CD4-positive, CD25-positive, alpha-beta regulatory T cell (primary cell): ENCODE measurements at regions not wholly inside any gene's neighbourhood (a gene's known extent, or its start where the extent isn't known, plus 50 kb on each side); places are given as distances from the start of the nearest gene placed in this dataset.

Experiments
- ATAC-seq, 2 donors: fragments of 150-1000 bp; cut with Tn5 transposase; one replicate each; pipeline ENCODE4 v1.10.0; 2021; ENCODE audit warnings: low read depth in 2 of 2, moderate number of reproducible peaks in 2 of 2, moderate library complexity in 1 of 2
- DNase-seq, 3 donors: peaks; one replicate each; pipeline versions ENCODE4 v3.0.0 to v3.0.0-alpha.2; 2012 to 2022; ENCODE audit warnings: mixed read lengths in 1 of 3
- H3K27ac ChIP-seq: one replicate; pipeline ENCODE4 v1.7.0; 2013; ENCODE audit warnings: mild to moderate bottlenecking, low read length; ENCODE audit not compliant: insufficient read depth, poor library complexity, severe bottlenecking
- H3K27me3 ChIP-seq: one replicate; pipeline ENCODE4 v1.7.0; 2013; ENCODE audit warnings: low read length; ENCODE audit not compliant: control insufficient read depth, insufficient read depth
- H3K36me3 ChIP-seq: one replicate; pipeline ENCODE4 v1.7.0; 2013; ENCODE audit warnings: mild to moderate bottlenecking, low read length, moderate library complexity; ENCODE audit not compliant: control insufficient read depth, insufficient read depth
- H3K4me1 ChIP-seq: 2 replicates; pipeline ENCODE4 v1.7.0; 2013; ENCODE audit warnings: mild to moderate bottlenecking, low read length; ENCODE audit not compliant: insufficient read depth, control insufficient read depth, poor library complexity, severe bottlenecking
- H3K4me3 ChIP-seq: one replicate; pipeline ENCODE4 v1.7.0; 2013; ENCODE audit warnings: low read depth, mild to moderate bottlenecking, low read length, moderate library complexity
- H3K9me3 ChIP-seq, 2 experiments: 1 replicate in 1 of 2; 2 replicates in 1 of 2; pipeline ENCODE4 v1.7.0; 2013; ENCODE audit warnings: low read length in 2 of 2, mild to moderate bottlenecking in 1 of 2, moderate library complexity in 1 of 2; ENCODE audit not compliant: control insufficient read depth in 2 of 2
- H3K27ac Mint-ChIP-seq, 3 donors: one replicate each; pipeline ENCODE4 v1.8.0; 2020 to 2022; ENCODE audit warnings: mild to moderate bottlenecking in 3 of 3, mixed read lengths in 3 of 3, moderate library complexity in 2 of 3
- H3K27me3 Mint-ChIP-seq: one replicate; pipeline ENCODE4 v1.8.0; 2022; ENCODE audit warnings: mild to moderate bottlenecking, mixed read lengths
- H3K36me3 Mint-ChIP-seq: one replicate; pipeline ENCODE4 v1.8.0; 2020; ENCODE audit warnings: mixed read lengths
- H3K4me1 Mint-ChIP-seq, 4 donors: one replicate each; pipeline ENCODE4 v1.8.0; 2020 to 2022; ENCODE audit warnings: mixed read lengths in 4 of 4, mild to moderate bottlenecking in 1 of 4
- H3K4me3 Mint-ChIP-seq, 4 donors: one replicate each; pipeline ENCODE4 v1.8.0; 2020 to 2022; ENCODE audit warnings: mild to moderate bottlenecking in 4 of 4, mixed read lengths in 4 of 4, moderate library complexity in 3 of 4
- H3K9me3 Mint-ChIP-seq, 7 donors: one replicate each; pipeline ENCODE4 v1.8.0; 2020 to 2022; ENCODE audit warnings: mixed read lengths in 7 of 7, mild to moderate bottlenecking in 3 of 7, moderate library complexity in 2 of 7

DNA sequence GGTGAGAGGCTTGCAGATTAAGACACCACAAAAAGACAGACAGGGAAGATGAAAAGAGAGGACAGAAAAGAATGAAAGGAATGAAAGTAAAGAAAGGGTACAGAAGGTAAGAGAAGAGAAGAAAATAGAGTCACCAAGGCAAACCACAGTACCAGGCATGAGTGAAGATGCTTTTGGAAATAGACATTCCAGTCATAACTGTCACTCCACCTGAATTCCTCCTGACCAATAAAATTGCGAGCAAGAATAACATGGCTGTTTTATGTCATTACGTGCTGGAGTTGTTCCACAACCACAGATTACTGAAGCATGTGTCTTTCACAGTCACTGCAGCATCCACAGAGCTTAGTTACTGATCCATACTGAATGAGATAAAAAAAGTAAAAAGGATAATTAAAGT is 864.9 kb upstream of the SLIT2 start:
- H3K36me3 Mint-ChIP-seq = no peaks in the 10 kb centered on the region
- H3K27me3 Mint-ChIP-seq = no peaks in the 10 kb centered on the region
- H3K36me3 ChIP-seq = no peaks in the 10 kb centered on the region
- H3K27ac ChIP-seq = no peak overlapping the region
- H3K27ac Mint-ChIP-seq = no peak overlapping the region
- no peak for DNase-seq
- no peaks in the 10 kb centered on the region for H3K9me3 ChIP-seq
- peaks cover 0 to 5% (median 0%) of the 10 kb centered on the region in 4 donors for H3K4me1 Mint-ChIP-seq
- no peak overlapping the region for H3K4me3 ChIP-seq
- H3K4me3 Mint-ChIP-seq = no peak overlapping the region
- no peaks in the 10 kb centered on the region for H3K27me3 ChIP-seq
- no peak for ATAC-seq
- no peaks in the 10 kb centered on the region for H3K4me1 ChIP-seq
- peaks cover 0 to 46% (median 9%) of the 10 kb centered on the region in 7 donors for H3K9me3 Mint-ChIP-seq

DNA sequence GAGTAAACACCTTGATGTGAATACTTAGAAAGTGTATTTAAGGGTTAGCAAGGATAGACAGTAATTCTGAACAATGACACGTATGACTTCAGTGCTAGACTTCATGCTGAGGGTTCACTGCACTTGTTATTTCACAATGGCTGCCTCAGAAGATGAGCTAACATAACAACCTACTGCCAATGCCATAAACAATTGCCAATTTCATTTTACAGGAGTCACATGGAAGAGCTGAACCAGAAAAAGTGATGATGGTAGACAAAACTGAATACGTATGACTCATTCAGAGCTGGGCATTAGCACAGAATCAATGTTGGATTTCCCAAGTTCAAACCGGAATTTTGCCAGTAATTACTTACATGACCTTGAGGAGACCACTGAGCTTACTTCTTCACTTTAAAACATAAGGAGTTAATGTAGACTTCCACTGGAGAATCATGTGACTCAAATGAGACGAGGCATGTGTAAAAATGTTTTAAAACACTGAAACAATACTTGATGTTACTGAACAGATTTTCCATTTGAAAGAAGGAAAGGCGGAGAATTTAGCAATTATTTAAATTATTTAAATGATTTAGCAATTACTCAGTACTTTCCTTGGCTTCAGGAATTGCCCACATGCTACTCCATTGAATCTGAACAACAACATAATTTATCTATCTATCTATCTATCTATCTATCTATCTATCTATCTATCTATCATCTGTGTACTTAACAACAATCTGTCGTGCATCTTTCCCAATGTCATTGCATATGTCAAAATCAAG is 868.5 kb upstream of the SLIT2 start:
- no peaks in the 10 kb centered on the region for H3K9me3 ChIP-seq
- no peak for DNase-seq
- Mint-ChIP-seq H3K4me1 (no peaks in the 10 kb centered on the region), H3K4me3 (no peak overlapping the region), H3K36me3 (no peaks in the 10 kb centered on the region), H3K27ac (no peak overlapping the region), H3K27me3 (no peaks in the 10 kb centered on the region), H3K9me3 (peaks cover 3 to 39% (median 8%) of the 10 kb centered on the region in 7 donors)
- H3K27me3 ChIP-seq = no peaks in the 10 kb centered on the region
- no peak for ATAC-seq
- no peaks in the 10 kb centered on the region for H3K4me1 ChIP-seq
- H3K36me3 ChIP-seq = no peaks in the 10 kb centered on the region
- no peak overlapping the region for H3K4me3 ChIP-seq
- H3K27ac ChIP-seq = no peak overlapping the region

DNA sequence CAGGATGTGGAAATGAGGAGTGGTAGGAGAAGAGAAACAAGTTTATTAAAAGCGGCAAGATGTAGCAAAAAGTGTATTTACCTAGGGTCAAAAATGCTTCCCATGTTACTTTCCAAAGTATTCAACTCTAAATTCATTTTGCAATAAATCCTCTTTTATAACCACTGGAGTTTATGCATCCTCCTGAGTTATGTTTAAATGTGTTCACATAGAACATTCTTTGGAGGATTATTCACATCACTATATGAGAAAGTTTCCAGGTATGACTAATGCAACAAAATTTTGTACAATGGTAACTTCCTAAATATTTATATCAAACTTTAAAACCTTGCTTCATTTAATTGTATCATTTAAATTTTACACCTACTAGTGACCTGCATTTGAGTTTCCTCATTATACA is 870.6 kb upstream of the SLIT2 start:
- Histone ChIP-seq H3K27ac (no peak overlapping the region), H3K9me3 (no peaks in the 10 kb centered on the region), H3K36me3 (no peaks in the 10 kb centered on the region), H3K27me3 (no peaks in the 10 kb centered on the region), H3K4me3 (no peak overlapping the region), H3K4me1 (no peaks in the 10 kb centered on the region)
- H3K36me3 Mint-ChIP-seq = no peaks in the 10 kb centered on the region
- peaks cover 3 to 37% (median 8%) of the 10 kb centered on the region in 7 donors for H3K9me3 Mint-ChIP-seq
- H3K4me1 Mint-ChIP-seq = no peaks in the 10 kb centered on the region
- no peak for DNase-seq
- H3K27me3 Mint-ChIP-seq = no peaks in the 10 kb centered on the region
- no peak overlapping the region for H3K4me3 Mint-ChIP-seq
- H3K27ac Mint-ChIP-seq = no peak overlapping the region
- ATAC-seq = no peak

DNA sequence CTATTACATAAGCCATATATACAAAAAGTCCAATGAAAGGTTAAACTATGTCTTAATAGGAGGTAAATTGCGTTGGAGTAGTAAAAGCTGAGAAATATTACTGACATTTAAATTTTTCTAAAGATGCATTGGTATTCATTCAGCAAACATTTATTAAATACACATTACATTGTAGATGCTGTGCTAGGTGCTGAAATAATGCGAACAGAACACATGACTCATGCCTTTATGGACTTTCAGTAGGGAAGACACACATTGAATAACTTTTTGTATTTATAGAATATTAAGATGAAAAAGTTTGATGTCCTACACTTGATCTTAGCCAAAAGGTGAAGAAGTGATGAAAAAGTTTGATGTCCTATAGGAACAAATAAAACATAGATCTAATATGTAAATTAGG is 871.1 kb upstream of the SLIT2 start:
- ATAC-seq (no peak), DNase-seq (no peak)
- H3K36me3 Mint-ChIP-seq = no peaks in the 10 kb centered on the region
- Histone ChIP-seq H3K36me3 (no peaks in the 10 kb centered on the region), H3K27ac (no peak overlapping the region), H3K4me1 (no peaks in the 10 kb centered on the region), H3K4me3 (no peak overlapping the region), H3K27me3 (no peaks in the 10 kb centered on the region), H3K9me3 (peaks cover 0 to 4% of the 10 kb centered on the region in 2 experiments)
- H3K4me1 Mint-ChIP-seq = no peaks in the 10 kb centered on the region
- no peak overlapping the region for H3K4me3 Mint-ChIP-seq
- no peak overlapping the region for H3K27ac Mint-ChIP-seq
- H3K9me3 Mint-ChIP-seq = peaks cover 4 to 42% (median 8%) of the 10 kb centered on the region in 7 donors
- no peaks in the 10 kb centered on the region for H3K27me3 Mint-ChIP-seq

DNA sequence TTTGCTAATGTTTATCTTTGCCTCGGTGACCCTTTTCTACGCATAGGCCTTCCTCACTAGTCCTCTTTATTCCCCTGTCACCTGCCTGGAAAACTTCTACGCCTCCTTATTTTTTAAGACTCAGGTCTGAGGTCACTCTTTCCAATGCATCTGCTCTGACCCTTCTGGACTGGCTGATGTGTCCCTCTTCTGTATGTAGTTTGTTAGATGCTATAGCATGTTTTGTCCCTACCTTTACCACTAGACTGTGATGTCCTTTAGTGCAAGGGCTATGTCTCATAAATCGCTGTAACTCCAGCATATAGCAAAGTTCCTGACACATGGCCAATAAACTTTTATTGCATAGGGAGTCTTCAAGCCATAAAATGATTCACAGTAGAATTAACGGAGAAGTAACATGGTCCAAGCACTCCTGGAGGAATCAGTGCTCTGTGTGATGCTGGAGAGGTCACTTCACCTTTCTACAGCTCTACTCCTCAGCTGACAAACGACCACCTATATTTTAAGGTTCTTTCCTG is 872.5 kb upstream of the SLIT2 start:
- H3K4me1 Mint-ChIP-seq = no peaks in the 10 kb centered on the region
- no peak overlapping the region for H3K4me3 Mint-ChIP-seq
- Histone ChIP-seq H3K36me3 (no peaks in the 10 kb centered on the region), H3K4me3 (no peak overlapping the region), H3K4me1 (no peaks in the 10 kb centered on the region), H3K27me3 (no peaks in the 10 kb centered on the region), H3K9me3 (peaks cover 0 to 5% of the 10 kb centered on the region in 2 experiments), H3K27ac (no peak overlapping the region)
- H3K27ac Mint-ChIP-seq = no peak overlapping the region
- ATAC-seq = no peak
- DNase-seq = no peak
- no peaks in the 10 kb centered on the region for H3K27me3 Mint-ChIP-seq
- H3K9me3 Mint-ChIP-seq = peaks cover 4 to 40% (median 8%) of the 10 kb centered on the region in 7 donors
- H3K36me3 Mint-ChIP-seq = no peaks in the 10 kb centered on the region

DNA sequence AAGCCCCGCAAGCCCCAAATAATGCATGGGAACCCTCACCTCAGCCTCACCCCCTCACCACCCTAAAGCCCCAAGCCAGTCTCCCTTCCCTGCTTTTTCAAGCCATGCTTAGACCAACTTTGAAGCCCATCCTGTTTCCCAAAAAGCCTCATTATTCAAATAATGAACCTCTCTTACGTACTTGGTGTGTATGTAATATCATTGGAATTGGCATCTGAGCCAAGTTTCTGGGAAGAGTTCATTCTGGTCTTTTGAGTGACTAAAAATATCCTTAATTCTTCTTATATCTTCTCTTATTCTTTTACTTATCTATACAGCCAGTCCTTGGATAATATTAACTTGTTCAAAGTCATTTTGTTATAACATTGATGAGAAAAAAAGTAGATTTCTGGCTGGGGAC is 875.8 kb upstream of the SLIT2 start:
- H3K27me3 ChIP-seq = no peaks in the 10 kb centered on the region
- Mint-ChIP-seq H3K4me1 (no peaks in the 10 kb centered on the region), H3K27me3 (no peaks in the 10 kb centered on the region), H3K4me3 (no peak overlapping the region), H3K36me3 (no peaks in the 10 kb centered on the region), H3K9me3 (peaks cover 0 to 17% (median 5%) of the 10 kb centered on the region in 7 donors), H3K27ac (no peak overlapping the region)
- DNase-seq (no peak), ATAC-seq (no peak)
- H3K27ac ChIP-seq = no peak overlapping the region
- H3K4me1 ChIP-seq = no peaks in the 10 kb centered on the region
- no peak overlapping the region for H3K4me3 ChIP-seq
- H3K36me3 ChIP-seq = no peaks in the 10 kb centered on the region
- peaks cover 0 to 5% of the 10 kb centered on the region in 2 experiments for H3K9me3 ChIP-seq

DNA sequence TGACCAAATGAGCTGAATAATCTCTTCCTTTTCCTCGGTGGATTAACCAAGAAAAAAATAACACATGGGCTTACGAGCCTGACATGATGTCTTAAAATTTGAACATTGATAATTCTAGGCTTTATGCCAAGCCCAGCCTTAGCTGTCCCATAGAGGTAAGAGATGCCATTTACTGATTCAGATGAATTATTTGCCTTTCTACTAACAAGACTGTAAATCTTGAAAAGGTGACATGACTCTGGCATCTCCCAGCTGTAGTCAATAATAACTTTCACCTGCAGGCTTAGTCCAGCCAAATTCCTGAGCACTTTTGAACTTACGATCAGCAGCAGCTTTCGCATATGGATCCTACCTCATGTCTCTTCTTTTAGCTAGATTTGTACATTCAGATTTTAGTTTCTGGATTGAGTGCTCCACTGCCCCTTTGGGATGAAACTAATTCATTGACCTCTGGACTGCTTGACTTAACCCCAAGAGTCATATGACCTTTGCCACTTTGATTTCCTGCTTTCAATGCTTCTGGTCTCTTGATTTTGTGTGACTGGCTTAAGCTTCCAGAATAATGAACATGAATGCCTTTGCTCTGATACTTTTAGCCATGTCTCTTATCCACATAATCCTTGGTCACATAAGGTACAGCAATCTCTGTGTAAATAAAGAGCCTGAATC is 876.4 kb upstream of the SLIT2 start:
- H3K27ac Mint-ChIP-seq = no peak overlapping the region
- H3K4me1 ChIP-seq = no peaks in the 10 kb centered on the region
- no peak overlapping the region for H3K27ac ChIP-seq
- no peak for ATAC-seq
- H3K9me3 Mint-ChIP-seq = peaks cover 2 to 17% (median 4%) of the 10 kb centered on the region in 7 donors
- no peak overlapping the region for H3K4me3 Mint-ChIP-seq
- no peak overlapping the region for H3K4me3 ChIP-seq
- no peaks in the 10 kb centered on the region for H3K27me3 Mint-ChIP-seq
- H3K27me3 ChIP-seq = no peaks in the 10 kb centered on the region
- H3K36me3 ChIP-seq = no peaks in the 10 kb centered on the region
- H3K9me3 ChIP-seq = peaks cover 0 to 5% of the 10 kb centered on the region in 2 experiments
- no peaks in the 10 kb centered on the region for H3K4me1 Mint-ChIP-seq
- H3K36me3 Mint-ChIP-seq = no peaks in the 10 kb centered on the region
- DNase-seq = no peak
